ENCODE measurements at regions not wholly inside any gene's neighbourhood (a gene's known extent, or its start where the extent isn't known, plus 50 kb on each side); places are given as distances from the start of the nearest gene placed in this dataset.

DNA sequence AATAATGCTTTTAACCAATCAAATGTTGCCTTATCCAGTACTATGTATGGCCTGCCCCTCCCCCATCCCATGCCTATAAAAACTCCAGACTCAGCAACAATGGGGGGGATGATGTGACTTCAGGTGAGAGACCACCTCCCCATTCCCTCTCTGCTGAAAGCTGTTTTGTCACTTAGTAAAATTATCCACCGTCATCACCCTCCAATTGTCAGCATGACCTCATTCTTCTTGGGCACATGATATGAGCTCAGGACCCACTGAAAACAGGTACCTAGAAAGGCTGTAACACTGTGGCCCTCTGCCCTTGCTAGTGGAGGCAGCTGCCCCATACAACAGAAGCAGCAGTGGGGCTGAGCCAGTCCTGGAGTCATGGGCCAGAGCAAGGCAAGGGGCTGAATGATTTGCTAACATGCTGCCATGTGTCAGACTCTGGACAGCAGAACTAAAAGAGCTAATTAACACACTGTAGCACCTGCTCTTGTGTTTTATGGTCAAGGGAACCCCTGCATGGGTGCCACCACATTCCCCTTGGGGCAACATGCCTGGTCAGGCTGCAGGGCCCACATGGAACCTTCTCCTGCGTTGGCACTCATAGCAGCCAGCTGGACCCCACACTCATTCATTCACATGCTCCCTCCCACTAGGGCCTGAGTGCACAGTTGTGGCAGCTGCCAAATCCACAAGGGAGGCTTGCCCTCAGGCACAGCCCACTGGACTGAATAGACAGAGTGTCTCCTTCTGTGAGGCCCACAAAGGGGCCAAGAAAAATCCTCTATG is 722.2 kb upstream of the PCDH20 start:
- TF ChIP-seq, protein P1, sequence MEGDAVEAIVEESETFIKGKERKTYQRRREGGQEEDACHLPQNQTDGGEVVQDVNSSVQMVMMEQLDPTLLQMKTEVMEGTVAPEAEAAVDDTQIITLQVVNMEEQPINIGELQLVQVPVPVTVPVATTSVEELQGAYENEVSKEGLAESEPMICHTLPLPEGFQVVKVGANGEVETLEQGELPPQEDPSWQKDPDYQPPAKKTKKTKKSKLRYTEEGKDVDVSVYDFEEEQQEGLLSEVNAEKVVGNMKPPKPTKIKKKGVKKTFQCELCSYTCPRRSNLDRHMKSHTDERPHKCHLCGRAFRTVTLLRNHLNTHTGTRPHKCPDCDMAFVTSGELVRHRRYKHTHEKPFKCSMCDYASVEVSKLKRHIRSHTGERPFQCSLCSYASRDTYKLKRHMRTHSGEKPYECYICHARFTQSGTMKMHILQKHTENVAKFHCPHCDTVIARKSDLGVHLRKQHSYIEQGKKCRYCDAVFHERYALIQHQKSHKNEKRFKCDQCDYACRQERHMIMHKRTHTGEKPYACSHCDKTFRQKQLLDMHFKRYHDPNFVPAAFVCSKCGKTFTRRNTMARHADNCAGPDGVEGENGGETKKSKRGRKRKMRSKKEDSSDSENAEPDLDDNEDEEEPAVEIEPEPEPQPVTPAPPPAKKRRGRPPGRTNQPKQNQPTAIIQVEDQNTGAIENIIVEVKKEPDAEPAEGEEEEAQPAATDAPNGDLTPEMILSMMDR (IDR thresholded peaks at IDR 0.05; ENCODE audit: extremely low read depth, insufficient read depth, missing control alignments): no peak
- DNase-seq (ENCODE audit: low spot score): no peak
- in situ Hi-C loops (cut with MboI; ENCODE audit: low pct_unique_long_range_greater_than_20kb, low sequenced_read_pairs, unreplicated experiment): loop anchor here (25.0 kb wide), 1 partner anchor 224 kb away; no protein-coding TSS in a partner anchor

DNA sequence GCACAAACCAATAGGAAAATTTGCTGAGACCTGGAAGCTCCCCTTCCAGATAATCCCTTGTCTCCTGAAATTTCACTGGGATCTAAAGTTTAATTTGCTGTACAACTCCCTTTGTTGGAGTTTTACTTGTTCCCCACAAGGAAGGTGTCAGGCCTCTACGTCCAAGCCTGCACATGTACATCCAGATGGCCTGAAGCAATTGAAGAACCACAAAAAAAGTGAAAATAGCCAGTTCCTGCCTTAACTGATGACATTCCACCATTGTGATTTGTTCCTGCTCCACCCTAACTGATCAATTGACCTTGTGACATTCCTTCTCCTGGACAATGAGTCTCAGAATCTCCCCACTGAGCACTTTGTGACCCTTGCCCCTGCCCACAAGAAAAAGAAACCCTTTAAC is 716.0 kb upstream of the PCDH20 start:
- TF ChIP-seq, protein P1 (IDR thresholded peaks at IDR 0.05; ENCODE audit: extremely low read depth, insufficient read depth, missing control alignments): no peak
- DNase-seq (ENCODE audit: low spot score): no peak
- in situ Hi-C loops (cut with MboI; ENCODE audit: low pct_unique_long_range_greater_than_20kb, low sequenced_read_pairs, unreplicated experiment): loop anchor here (25.0 kb wide), 1 partner anchor 231 kb away; no protein-coding TSS in a partner anchor

GRCh38 chr13:62130062-62130970 is 714.7 kb upstream of the PCDH20 start:
- in situ Hi-C loops (cut with MboI; ENCODE audit: low pct_unique_long_range_greater_than_20kb, low sequenced_read_pairs, unreplicated experiment): loop anchor here (25.0 kb wide), 1 partner anchor 232 kb away; no protein-coding TSS in a partner anchor
- DNase-seq (ENCODE audit: low spot score): no peak
- TF ChIP-seq, protein P1 (IDR thresholded peaks at IDR 0.05; ENCODE audit: extremely low read depth, insufficient read depth, missing control alignments): no peak

- TF ChIP-seq, protein P1 (IDR thresholded peaks at IDR 0.05; ENCODE audit: extremely low read depth, insufficient read depth, missing control alignments): no peak
- in situ Hi-C loops (cut with MboI; ENCODE audit: low pct_unique_long_range_greater_than_20kb, low sequenced_read_pairs, unreplicated experiment): loop anchor here (25.0 kb wide), 1 partner anchor 233 kb away; no protein-coding TSS in a partner anchor
- DNase-seq (ENCODE audit: low spot score): no peak
Measured at GRCh38 chr13:62129000-62129551, 713.4 kb upstream of the PCDH20 start.

DNA sequence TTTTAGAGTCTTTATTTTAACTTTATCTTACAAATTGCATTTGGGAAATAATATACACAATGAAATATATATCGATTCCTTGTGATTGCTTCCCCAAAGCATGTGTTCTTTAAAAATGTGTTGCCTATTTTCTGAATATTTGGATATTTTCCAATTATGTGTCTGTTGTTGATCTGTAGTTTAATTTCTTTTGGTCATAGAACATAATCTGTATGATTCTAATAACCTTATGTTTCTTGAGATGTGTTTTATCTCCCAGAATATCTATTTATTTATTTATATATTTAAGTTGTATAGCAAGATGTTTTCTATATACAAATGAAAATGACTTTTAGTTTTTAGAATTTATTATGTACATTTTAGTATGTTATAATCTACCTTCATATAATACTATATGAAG is 710.8 kb upstream of the PCDH20 start:
- TF ChIP-seq, protein P1 (IDR thresholded peaks at IDR 0.05; ENCODE audit: extremely low read depth, insufficient read depth, missing control alignments): no peak
- in situ Hi-C loops (cut with MboI; ENCODE audit: low pct_unique_long_range_greater_than_20kb, low sequenced_read_pairs, unreplicated experiment): loop anchor here (25.0 kb wide), 1 partner anchor 236 kb away; no protein-coding TSS in a partner anchor
- DNase-seq (ENCODE audit: low spot score): no peak

- TF ChIP-seq, protein P1 (IDR thresholded peaks at IDR 0.05; ENCODE audit: extremely low read depth, insufficient read depth, missing control alignments): no peak
- in situ Hi-C loops (cut with MboI; ENCODE audit: low pct_unique_long_range_greater_than_20kb, low sequenced_read_pairs, unreplicated experiment): loop anchor here (25.0 kb wide), 1 partner anchor 237 kb away; no protein-coding TSS in a partner anchor
- DNase-seq (ENCODE audit: low spot score): no peak
Measured at GRCh38 chr13:62125451-62125850, 709.8 kb upstream of the PCDH20 start.

Measured in GM13977 (cell line).